K562 (cell line): ENCODE measurements at regions not wholly inside any gene's neighbourhood (a gene's known extent, or its start where the extent isn't known, plus 50 kb on each side); places are given as distances from the start of the nearest gene placed in this dataset.

Source experiments
- ATAC-seq: fragments of 200-7000 bp; cut with Tn5 transposase; 3 replicates; pipeline ENCODE4 v1.9.1; 2020; ENCODE audit warnings: moderate library complexity
- BruUV-seq: library from RNA; stranded (reverse); fragments of 400-500 nt; replicated peaks from 2 replicates; lab custom pipeline; 2021; lab: Mats Ljungman, UMichigan
- CTCF ChIA-PET: fragments of 300-600 bp; formaldehyde crosslinking; extraction: SDS; loops from one replicate; lab custom pipeline; 2021; ENCODE audit warnings: low intra/inter-chr PET ratio; lab: Yijun Ruan, JAX
- POLR2A ChIA-PET: fragments of 300-600, 350-650 bp; sonication (Branson Sonifier 250); formaldehyde crosslinking; extraction: SDS; loops from one replicate; lab custom pipeline; 2021; ENCODE audit warnings: antibody characterized with exemption, inconsistent platforms; lab: Yijun Ruan, JAX
- DNase-seq, 4 experiments: peaks; one replicate each; pipeline versions ENCODE4 v3.0.0 to v3.0.0-alpha.2; 2011 to 2018; ENCODE audit warnings: low spot score in 3 of 4, mixed read lengths in 3 of 4; ENCODE audit errors: extremely low read depth in 1 of 4
- FAIRE-seq: peaks from 2 replicates; lab custom pipeline; 2011; peaks lifted over from hg19 to GRCh38; lab: Jason Lieb, UNC
- H2AFZ ChIP-seq: 2 replicates; pipeline ENCODE4 v1.6.0; 2011; ENCODE audit warnings: low read depth, low read length, control low read depth, inconsistent platforms
- H3K27ac ChIP-seq: fragments of 200-600 bp; 3 replicates; pipeline ENCODE4 v1.8.0; 2011; ENCODE audit warnings: low read depth, mild to moderate bottlenecking, control low read depth, inconsistent platforms, low read length, moderate library complexity, mixed read lengths; ENCODE audit errors: extremely low read depth
- H3K27me3 ChIP-seq, 2 experiments: fragments of 300-600 bp in 1 of 2; 2 replicates in 1 of 2; 3 replicates in 1 of 2; pipeline versions ENCODE4 v1.6.0 to v1.8.0; 2011; ENCODE audit warnings: inconsistent platforms in 2 of 2, low read length in 2 of 2, mild to moderate bottlenecking in 1 of 2, mixed read lengths in 1 of 2, moderate library complexity in 1 of 2; ENCODE audit not compliant: control insufficient read depth in 2 of 2, insufficient read depth in 2 of 2
- H3K36me3 ChIP-seq: fragments of 300-600 bp; 3 replicates; pipeline ENCODE4 v1.8.0; 2011; ENCODE audit warnings: mild to moderate bottlenecking, low read length, inconsistent platforms; ENCODE audit not compliant: control insufficient read depth, insufficient read depth
- H3K4me1 ChIP-seq, 2 experiments: fragments of 200-600 bp in 1 of 2; replicated peaks in 1 of 2; 2 replicates in 1 of 2; 3 replicates in 1 of 2; pipeline versions ENCODE4 v1.5.1 to v1.8.0; 2011; ENCODE audit warnings: inconsistent platforms in 2 of 2, low read length in 2 of 2, mild to moderate bottlenecking in 1 of 2, mixed read lengths in 1 of 2, moderate library complexity in 1 of 2; ENCODE audit not compliant: control insufficient read depth in 2 of 2, insufficient read depth in 2 of 2
- H3K4me2 ChIP-seq: 2 replicates; pipeline ENCODE4 v1.6.1; 2011; ENCODE audit warnings: low read length, control low read depth, inconsistent platforms, mixed read lengths; ENCODE audit not compliant: insufficient read depth
- H3K4me3 ChIP-seq: fragments of 200-600 bp; sonication (generic), shearing (Covaris generic); 2 replicates; pipeline ENCODE4 v1.5.1; 2016; ENCODE audit warnings: control low read depth, inconsistent platforms
- H3K79me2 ChIP-seq: fragments of 200-600 bp; 3 replicates; pipeline ENCODE4 v1.8.0; 2011; ENCODE audit warnings: low read length, inconsistent platforms; ENCODE audit not compliant: control insufficient read depth, insufficient read depth
- H3K9ac ChIP-seq, 2 experiments: 2 replicates each; pipeline versions ENCODE4 v1.6.0 to v1.6.1; 2011; ENCODE audit warnings: low read depth in 2 of 2, low read length in 2 of 2, control low read depth in 1 of 2, inconsistent platforms in 1 of 2, mild to moderate bottlenecking in 1 of 2, mixed read lengths in 1 of 2; ENCODE audit not compliant: insufficient read depth in 1 of 2
- H3K9me1 ChIP-seq: one replicate; pipeline ENCODE4 v1.6.0; 2011; ENCODE audit warnings: inconsistent platforms, mild to moderate bottlenecking, low read length, moderate library complexity; ENCODE audit not compliant: control insufficient read depth, insufficient read depth
- H3K9me3 ChIP-seq: replicated peaks from 2 replicates; pipeline ENCODE4 v1.5.1; 2011; ENCODE audit warnings: low read depth, low read length, inconsistent platforms; ENCODE audit not compliant: control insufficient read depth, insufficient read depth
- H4K20me1 ChIP-seq: replicated peaks from 2 replicates; pipeline ENCODE4 v1.6.1; 2011; ENCODE audit warnings: low read length, inconsistent platforms, mixed read lengths; ENCODE audit not compliant: control insufficient read depth, insufficient read depth
- CHD1 ChIP-seq: fragments of 200-600 bp; sonication (generic); IDR thresholded peaks from one replicate; pipeline ENCODE4 v1.6.1; 2012; ENCODE audit warnings: mild to moderate bottlenecking, moderate library complexity, low read length, inconsistent platforms
- GTF2E2 ChIP-seq: fragments of 200-800 bp; sonication (Bioruptor generic); IDR thresholded peaks from 2 replicates; pipeline ENCODE4 v1.6.1; 2016; ENCODE audit warnings: missing genetic modification characterization, missing compliant biosample characterization
- ZBTB40 ChIP-seq, 2 experiments: fragments of 450-650 bp in 1 of 2; sonication (generic) in 1 of 2; formaldehyde crosslinking in 1 of 2; IDR thresholded peaks; 2 replicates each; pipeline versions ENCODE4 v1.7.1 to v1.9.0; 2016 to 2022; ENCODE audit warnings: inconsistent platforms in 1 of 2, mild to moderate bottlenecking in 1 of 2, missing genetic modification reagents in 1 of 2
- WGBS: fragments of 100-300 bp; shearing (Covaris generic); methylation state at CpG from one replicate; pipeline ENCODE4 v1.1.6; 2016; ENCODE audit warnings: low coverage, mixed read lengths; ENCODE audit not compliant: insufficient coverage; ENCODE audit errors: missing lambda C conversion rate; 5-methylcytosine and 5-hydroxymethylcytosine counted together
- in situ Hi-C: fragments of 300-500 bp; cut with MboI; formaldehyde crosslinking; loops from 4 replicates; pipeline ENCODE4 v1.15.0; 2018; ENCODE audit warnings: inconsistent platforms, mixed read lengths
- intact Hi-C: fragments of 100-400 bp; cut with micrococcal nuclease; formaldehyde crosslinking; loops from 2 replicates; pipeline ENCODE4 v1.14.2; 2022

DNA sequence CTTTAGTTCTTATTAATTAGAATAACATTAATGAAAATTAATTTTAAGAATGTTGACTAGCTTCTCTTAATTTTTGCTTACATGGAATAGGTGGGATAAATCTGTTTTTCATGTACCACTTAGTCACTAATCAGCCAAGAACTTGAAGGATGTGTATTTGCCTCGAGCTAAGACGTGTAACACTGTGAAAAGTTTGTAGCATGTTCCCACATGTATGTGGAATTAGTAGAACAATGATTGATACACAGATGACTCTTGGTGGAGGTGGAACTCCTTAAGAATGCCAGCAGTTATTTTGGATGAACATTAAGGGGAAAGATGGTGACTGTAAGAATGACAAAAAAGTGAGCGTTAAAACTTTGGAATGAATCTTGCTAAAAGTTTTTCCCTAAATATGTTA, 435.7 kb upstream of the MDGA2 start (continued):
- TF ChIP-seq CHD1, result no peak
- TF ChIP-seq, all 486 proteins: peak for 0

DNA sequence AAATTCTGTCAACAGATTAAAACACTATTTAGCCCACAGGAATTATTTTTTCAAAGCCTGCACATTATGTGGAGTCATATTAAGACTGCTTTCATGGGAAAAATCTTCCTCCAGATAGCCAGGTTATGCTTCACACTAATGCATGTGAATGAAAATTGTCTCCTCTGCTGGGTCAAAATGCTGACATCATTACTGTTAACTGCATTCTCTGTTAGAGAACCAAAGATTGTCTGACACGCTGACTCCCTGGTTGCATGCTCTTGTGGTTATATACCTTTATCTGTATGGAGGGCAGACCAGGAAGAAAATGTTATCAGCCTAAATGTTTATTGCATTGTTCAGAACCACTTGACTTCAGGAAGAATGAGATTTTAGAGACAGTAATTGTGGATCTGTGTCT, 432.2 kb upstream of the MDGA2 start:
- Histone ChIP-seq H3K4me1 (no peaks in the 10 kb centered on the region), H3K9me1 (no peaks in the 10 kb centered on the region), H3K4me2 (no peak overlapping the region), H3K27me3 (no peaks in the 10 kb centered on the region), H4K20me1 (no peaks in the 10 kb centered on the region), H3K4me3 (no peak overlapping the region), H3K36me3 (no peaks in the 10 kb centered on the region), H2AFZ (no peak overlapping the region), H3K9me3 (no peaks in the 10 kb centered on the region; the same call in 1 of the 2 replicates), H3K27ac (no peak overlapping the region), H3K9ac (no peak overlapping the region), H3K79me2 (no peaks in the 10 kb centered on the region)
- in situ Hi-C loops (no loop called here), intact Hi-C loops (no loop called here)
- POLR2A ChIA-PET, result no interaction called here
- CTCF ChIA-PET, result no interaction called here
- no peak for FAIRE-seq
- no peak for ATAC-seq
- TF ChIP-seq ZBTB40 (IDR thresholded peaks at IDR 0.05) (no peak), ZBTB40 (CRISPR knock-in tag; IDR thresholded peaks at IDR 0.05) (no peak), GTF2E2 (tag) (no peak)
- no TSS peak for BruUV-seq
- DNase-seq, result no peak
- 13% methylated on average over 1 of the region's 1 CpG for WGBS
